Activated CD4-positive, alpha-beta T cell treated with anti-CD3 and anti-CD28 coated beads, Interleukin-2, amount 50 U/mL, for 1 hour (primary cell): ENCODE measurements at regions not wholly inside any gene's neighbourhood (a gene's known extent, or its start where the extent isn't known, plus 50 kb on each side); places are given as distances from the start of the nearest gene placed in this dataset.
"Not testable (repeated sequence)": the region's sequence is repeated elsewhere in the genome, so short reads cannot be mapped to it uniquely, and the experiment has no call there.

Experiments used
- DNase-seq: peaks from one replicate; pipeline ENCODE4 v3.0.0-alpha.2; 2020

DNA sequence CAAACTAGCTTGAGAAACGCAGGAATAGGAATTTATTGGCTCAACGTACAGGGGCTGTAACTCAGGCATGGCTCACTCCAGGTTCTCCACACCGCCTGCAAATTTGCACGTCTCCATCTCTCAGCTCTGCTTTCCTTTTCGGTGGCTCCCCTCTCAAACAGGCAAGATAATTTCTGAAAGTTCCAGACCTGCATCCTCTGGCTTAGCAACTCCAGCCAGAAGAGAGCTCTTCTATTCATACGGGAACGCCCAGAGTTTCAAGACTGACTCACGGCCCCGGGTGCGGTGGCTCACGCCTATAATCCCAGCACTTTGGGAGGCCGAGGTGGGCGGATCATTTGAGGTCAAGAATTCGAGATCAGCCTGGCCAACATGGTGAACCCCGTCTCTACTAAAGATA is 139.7 kb upstream of the BNIP2 start:
- no peak for DNase-seq

GRCh38 chr15:59828263-59828662 is 139.1 kb upstream of the BNIP2 start:
- DNase-seq = no peak

DNA sequence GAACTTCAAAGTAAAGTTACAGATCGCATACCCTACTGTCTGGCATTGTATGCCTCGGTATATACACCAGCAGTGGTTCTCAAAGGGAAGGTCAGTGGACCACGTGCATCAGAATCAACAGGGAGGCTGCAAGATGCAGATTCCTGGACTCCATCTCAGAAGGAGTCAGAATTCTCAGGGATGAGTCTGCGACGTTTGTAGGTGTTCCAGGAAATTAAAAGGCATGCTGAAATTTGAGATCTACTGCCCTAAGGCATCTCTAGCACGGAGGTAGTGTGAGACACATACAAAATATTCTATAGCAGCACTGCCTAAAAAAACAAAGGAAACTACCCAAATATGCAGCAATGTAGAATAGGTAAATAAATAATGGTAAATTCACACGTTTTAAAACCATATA is 136.8 kb upstream of the BNIP2 start:
- DNase-seq = no peak

DNA sequence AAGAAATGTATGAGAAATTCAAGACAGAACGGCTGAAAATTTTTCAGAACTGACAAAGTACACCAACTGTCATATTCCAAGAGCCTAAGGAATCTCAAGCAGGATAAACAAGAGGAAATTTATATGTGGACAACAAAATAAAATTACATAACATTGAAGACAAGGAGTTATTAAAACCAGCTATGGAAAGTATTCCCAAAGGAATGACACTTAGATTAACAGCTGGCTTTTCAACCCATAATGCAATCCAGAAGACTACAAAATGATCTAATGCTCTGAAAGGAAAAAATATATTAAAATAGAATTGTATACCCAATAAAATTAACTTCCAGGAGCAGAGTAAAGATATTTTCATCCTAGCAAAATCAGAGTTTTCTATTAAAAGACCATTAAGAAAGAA is 132.2 kb upstream of the BNIP2 start:
- DNase-seq = no peak

- no peak for DNase-seq
These were observed 130.0 kb upstream of the BNIP2 start for GRCh38 chr15:59819092-59819491.

- DNase-seq = no peak
These were observed 129.2 kb upstream of the BNIP2 start for GRCh38 chr15:59818336-59818735.

GRCh38 chr15:59817834-59818233 is 128.7 kb upstream of the BNIP2 start:
- no peak for DNase-seq

GRCh38 chr15:59817053-59817452 is 127.9 kb upstream of the BNIP2 start:
- DNase-seq = no peak

DNA sequence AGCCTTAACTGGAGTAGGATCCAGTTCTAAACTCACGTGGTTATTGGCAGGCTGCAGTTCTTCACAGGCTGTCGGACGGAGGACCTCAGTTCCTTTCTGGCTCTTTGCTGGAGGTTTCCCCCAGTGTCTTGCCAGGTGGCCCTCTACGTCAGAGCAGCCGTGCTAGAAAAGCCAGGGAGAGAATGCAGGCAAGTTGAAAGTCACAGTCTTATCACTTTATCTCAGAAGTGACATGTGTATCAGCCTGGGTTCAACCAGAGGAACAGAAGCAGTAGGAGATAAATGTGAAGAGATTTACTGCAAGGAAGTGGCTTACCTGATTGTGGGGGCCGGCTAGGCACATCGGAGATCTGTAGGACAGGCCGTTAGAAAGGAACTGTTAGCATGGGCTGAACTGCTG is 125.3 kb upstream of the BNIP2 start:
- DNase-seq = peak; percentile 35

- no peak for DNase-seq
These were observed 123.8 kb upstream of the BNIP2 start for GRCh38 chr15:59812889-59813288.

GRCh38 chr15:59812250-59812870 is 123.2 kb upstream of the BNIP2 start:
- no peak for DNase-seq

- DNase-seq = peak; percentile 74
These were observed 114.3 kb upstream of the BNIP2 start for GRCh38 chr15:59803293-59803966.

- no peak for DNase-seq
These were observed 112.5 kb upstream of the BNIP2 start for GRCh38 chr15:59801649-59802048.

- no peak for DNase-seq
These were observed 109.4 kb upstream of the BNIP2 start for GRCh38 chr15:59798605-59798917.

DNA sequence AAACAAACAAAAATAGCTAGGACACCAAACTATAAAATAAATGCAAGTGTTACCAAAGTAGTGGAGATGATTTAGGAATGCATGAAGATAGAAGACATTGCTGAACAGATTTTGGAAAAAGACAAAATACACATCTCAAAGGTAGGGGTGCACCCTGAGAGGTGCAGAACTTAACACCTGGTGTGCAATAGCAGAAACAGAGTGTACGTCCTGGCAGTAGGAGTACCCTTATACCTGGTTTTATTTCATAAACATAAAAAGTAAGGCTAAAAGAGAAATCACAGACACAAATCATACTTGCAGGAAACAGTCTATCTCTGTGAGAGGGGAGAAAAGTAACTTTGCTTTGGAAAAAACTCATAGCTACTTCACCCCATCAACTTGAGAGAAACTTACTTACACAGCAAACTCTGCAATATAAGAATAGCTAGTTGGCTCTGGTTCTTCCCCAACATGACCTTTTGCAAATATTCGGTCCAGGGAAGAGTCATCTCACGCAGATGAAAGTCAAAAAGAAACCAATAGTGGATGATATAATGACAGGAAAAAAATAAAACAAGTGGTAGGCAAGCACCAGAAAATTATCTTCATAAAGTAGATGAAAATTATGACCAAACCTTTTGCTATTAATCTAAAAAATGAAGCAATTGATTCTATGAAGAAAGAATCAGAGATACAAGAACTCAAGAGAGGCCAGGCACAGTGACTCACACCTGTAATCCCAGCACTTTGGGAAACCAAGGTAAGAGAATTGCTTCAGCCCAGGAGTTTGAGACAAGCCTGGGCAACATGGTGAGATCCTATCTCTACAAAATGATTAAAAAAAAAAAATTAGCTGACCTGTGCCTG is 108.9 kb upstream of the BNIP2 start:
- no peak for DNase-seq

DNA sequence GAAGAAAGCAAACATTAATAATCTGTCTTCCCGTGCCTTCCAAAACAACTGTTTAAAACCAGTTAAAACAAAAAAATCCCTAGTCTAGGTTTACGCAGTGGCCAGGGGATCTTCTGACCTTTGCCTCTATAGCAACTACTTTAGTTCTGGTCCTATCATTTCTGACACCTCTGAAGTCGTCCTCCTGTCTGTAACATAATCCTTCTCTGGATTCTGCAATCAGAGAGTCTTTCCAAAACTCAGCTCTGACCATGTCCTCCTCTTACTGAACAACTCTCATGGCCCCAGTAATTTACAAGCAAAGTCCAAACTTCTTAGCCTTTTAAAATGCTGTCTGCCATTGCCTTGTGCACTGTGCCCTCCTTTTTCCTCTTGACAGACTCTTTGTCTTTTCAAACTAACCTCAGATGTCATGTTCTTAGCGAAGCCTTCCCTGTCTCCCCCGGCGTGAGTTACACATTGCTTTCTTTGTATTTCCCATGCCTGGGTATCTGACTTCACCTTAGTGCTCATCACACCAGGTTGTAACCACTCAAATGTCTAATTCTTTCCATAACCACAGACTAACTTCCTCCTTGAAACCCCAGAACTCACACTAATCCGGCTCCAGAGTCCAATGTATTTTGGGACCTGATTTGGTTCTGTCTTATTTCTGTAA is 105.2 kb upstream of the BNIP2 start:
- peak; percentile 20 for DNase-seq

GRCh38 chr15:59792359-59792758 is 103.2 kb upstream of the BNIP2 start:
- DNase-seq = peak; percentile 55

- DNase-seq = no peak
These were observed 102.6 kb upstream of the BNIP2 start for GRCh38 chr15:59791755-59792154.

DNA sequence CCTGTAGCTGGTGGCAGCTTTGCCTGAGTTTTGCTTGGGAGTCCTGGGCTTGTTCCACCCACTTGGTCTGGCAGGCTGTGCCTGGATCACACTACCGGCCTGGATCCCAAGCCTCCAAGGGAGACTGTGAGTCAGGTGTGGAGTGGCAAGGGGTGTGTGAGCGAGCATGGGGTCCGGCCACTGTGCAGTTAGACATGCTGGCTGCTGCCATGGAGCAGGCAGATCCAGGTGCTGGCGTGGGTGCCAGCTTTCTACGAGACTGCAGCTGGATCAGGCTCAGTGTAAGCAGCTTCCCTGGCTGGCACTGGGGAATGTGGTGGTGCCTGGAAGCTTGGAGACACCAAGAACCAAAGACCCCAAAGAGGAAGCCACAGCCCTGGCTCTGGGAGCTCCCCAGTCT is 102.0 kb upstream of the BNIP2 start:
- no peak for DNase-seq

DNA sequence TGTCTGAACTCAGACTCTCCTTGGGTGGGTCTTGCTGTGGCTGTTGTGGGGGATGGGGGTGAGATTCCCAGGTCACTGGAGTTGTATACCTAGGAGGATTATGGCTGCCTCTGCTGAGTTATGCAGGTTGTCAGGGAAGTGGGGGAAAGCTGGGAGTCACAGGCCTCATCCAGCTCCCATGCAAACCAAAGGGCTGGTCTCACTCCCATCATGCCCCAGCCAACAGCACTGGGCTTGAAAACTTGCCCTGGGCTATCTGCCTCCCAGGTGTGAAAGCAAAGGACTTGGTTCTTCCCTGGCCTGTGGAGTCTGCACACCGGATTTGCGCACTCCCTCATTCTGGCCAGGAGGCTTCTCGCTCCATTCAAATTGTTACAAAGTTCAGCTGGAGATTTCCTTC is 97.3 kb upstream of the BNIP2 start:
- not testable (repeated sequence) for DNase-seq

- not testable (repeated sequence) for DNase-seq
These were observed 96.9 kb upstream of the BNIP2 start for GRCh38 chr15:59785981-59786380.

DNA sequence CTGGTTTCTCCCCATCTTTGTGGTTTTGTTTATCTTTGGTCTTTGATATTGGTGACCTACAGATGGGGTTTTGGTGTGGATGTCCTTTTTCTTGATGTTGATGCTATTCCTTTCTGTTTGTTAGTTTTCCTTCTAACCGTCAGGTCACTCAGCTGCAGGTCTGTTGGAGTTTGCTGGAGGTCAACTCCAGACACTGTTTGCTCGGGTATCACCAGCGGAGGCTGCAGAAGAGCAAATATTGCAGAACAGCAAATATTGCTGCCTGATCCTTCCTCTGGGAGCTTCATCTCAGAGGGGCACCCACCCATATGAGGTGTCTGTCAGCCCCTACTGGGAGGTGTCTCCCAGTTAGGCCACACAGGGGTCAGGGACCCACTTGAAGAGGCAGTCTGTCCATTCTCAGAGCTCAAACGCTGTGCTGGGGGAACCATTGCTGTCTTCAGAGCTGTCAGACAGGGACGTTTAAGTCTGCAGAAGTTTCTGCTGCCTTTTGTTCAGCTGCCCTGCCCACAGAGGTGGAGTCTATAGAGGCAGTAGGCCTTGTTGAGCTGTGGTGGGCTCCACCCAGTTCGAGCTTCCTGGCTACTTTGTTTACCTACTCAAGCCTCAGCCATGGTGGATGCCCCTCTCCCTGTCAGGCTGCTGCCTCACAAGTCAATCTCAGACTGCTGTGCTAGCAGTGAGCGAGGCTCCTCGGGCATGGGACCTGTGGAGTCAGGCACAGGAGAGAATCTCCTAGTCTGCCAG is 94.8 kb upstream of the BNIP2 start:
- DNase-seq = not testable (repeated sequence)

DNA sequence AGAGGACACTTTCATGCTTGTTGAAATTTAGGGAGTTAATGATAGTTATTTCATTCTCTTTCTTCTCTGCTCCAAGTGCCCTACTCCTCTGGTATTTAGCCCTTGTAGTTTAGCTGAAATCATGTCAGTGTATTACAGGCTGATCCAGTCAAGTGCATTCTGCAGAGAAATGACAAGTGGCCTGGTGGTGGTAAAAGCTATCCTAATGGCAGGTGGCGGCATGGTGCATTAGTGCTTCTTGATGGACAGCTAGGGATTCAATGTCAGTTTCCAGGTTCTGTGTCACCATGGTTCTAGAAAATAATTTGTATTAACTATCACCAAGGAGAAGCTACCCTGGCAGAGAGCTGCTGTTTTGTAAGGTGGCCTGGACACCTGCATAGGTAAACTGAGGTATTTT is 90.0 kb upstream of the BNIP2 start:
- no peak for DNase-seq
